GM12801 (cell line): ENCODE measurements at regions not wholly inside any gene's neighbourhood (a gene's known extent, or its start where the extent isn't known, plus 50 kb on each side); places are given as distances from the start of the nearest gene placed in this dataset.

Experiments used
- CTCF ChIP-seq: IDR thresholded peaks from one replicate; pipeline ENCODE4 v1.5.1; 2011; ENCODE audit warnings: control low read depth; ENCODE audit not compliant: insufficient read length; ENCODE audit errors: extremely low read depth

GRCh38 chr6:19757036-19757435 is 80.1 kb upstream of the ID4 start:
- no peak for TF ChIP-seq CTCF

GRCh38 chr6:19759117-19759880 is 77.9 kb upstream of the ID4 start:
- no peak for TF ChIP-seq CTCF

GRCh38 chr6:19761121-19761520 is 76.0 kb upstream of the ID4 start:
- no peak for TF ChIP-seq CTCF

- TF ChIP-seq CTCF, result no peak
These were observed 65.3 kb upstream of the ID4 start for GRCh38 chr6:19771753-19772336.

GRCh38 chr6:19772891-19773290 is 64.3 kb upstream of the ID4 start:
- TF ChIP-seq CTCF, result no peak

GRCh38 chr6:19781269-19781668 is 55.9 kb upstream of the ID4 start:
- TF ChIP-seq CTCF, result no peak

GRCh38 chr6:19782588-19782987 is 54.6 kb upstream of the ID4 start:
- TF ChIP-seq CTCF, result no peak
